Muscle of arm (tissue), 1 donor: ENCODE measurements at regions not wholly inside any gene's neighbourhood (a gene's known extent, or its start where the extent isn't known, plus 50 kb on each side); places are given as distances from the start of the nearest gene placed in this dataset.

Experiments used
- DNase-seq: peaks from one replicate; pipeline ENCODE4 v3.0.0-alpha.2; 2013

DNA sequence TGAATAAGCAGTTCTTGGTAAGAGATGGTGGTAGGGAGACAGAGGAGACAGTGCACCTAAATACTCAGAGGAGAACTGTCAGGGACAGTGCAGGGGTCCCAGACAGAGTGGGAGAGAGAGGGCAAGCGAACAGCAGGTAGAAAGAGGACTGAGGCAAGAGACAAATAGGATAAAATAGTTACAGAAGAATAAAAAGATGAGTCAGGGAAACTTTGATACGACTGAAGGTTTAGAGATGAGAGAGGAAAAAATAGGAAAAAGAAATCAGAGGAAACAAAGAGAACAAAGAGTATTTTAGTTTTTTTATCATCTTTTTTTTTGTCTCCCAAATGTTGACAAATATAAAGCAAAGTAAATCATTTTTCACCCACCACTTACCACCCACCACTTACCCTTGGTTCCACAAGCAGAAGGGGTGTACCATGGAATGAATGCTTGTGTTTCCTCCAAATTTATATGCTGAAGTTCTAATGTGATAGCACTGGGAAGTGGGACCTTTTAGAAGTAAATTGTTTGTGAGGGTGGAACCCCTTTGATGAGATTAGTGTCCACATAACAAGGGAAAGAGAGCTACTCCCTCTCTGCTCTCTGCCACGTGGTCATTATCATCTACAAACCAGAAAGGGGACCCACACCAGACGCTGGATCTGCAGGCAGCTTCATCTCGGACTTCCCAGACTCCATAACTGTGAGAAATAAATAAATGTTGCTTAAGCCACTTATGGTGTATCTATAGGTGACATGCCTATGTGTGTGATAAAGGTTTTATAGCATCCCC, 292.1 kb downstream of the BTG1 start:
- DNase-seq = no peak

DNA sequence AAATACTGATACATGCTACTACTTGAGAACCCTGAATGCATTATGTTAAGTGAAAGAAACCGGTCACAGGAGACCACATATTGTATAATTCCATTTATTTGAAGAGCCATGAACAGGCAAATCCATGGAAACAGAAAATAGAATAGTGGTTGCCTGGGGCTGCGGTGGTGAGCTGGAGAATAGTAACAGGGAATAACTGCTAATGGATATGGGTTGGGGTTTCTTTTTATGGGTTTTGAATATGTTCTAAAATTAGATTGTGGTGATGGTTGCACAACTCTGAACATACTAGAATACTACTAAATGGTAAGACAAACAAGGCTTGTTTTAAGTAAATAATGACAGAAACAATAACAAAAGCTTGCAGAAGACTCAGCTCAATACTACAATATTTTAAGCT, 293.0 kb downstream of the BTG1 start:
- no peak for DNase-seq

DNA sequence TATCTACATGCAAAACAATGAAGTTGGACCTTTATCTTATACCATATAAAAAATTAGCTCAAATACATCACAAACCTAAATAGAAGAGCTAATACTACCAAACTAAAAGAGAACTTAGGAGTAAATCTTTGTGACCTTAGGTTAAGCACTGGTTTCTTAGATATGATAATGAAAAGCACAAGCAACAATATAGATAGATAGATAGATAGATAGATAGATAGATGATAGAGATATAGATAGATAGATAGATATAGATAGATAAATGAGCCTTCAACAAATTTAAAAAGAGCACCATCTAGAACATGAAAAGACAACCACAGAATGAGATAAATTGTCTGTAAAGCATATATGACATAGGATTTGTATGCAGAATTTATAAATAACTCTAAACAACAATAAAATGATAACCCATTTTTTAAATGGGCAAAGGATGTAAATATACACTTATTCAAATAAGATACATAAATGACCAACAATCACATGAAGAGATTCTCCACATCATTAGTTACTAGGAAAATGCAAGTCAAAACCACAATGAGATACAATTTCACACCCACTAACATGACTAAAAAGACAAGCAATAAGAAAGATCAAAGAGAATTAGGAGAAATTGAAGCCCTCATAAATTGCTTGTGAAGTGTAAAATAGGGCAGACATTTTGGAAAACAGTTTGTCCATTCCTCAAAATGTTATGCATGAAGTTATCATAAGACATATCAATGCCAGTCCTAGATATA, 293.7 kb downstream of the BTG1 start:
- no peak for DNase-seq

DNA sequence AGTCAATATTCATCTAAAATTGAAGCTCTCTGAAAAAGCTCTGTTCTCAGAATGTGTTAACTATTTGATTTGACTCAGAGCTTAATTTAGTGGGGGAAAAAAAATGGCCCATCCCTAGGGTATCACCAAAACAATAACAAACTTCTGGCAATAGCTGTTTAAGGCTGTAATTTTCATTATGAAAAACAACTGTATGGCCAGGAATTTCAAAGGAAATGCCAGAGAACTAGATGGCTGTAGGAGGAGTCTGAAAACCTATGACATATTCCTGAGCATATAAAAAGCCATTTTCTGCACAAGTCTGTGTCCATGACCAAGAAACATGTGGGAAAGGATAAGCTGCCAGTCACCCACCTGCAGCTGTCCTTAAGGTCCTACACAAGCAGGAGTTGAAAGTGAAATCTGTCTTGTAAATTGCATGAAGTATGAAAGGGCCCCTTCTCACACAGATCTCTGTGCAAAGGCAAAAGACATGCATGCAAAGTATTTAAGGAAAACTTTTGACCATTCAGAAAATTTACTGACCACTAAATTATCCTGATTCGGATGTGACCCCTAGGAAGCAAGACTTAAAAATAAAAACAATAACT, 299.1 kb downstream of the BTG1 start:
- no peak for DNase-seq

DNA sequence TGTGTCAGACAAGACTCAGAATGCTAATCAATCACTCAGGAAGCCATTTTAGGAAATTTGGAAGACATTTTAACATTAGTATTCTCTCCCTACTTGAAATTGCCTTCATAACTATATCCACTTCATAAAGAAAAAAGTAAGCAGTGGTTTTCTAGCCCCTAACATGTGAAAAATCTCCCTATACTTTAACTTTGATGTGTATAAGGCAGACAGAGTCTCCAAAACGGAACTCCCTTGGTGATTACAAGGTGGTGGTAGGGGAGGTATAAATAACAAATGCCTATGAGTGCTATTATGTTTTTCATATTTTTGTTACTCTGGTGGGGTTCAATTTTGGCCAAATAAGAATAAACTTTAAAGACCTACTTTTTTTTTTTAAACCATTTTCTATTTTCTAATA, 300.3 kb downstream of the BTG1 start:
- DNase-seq = no peak

DNA sequence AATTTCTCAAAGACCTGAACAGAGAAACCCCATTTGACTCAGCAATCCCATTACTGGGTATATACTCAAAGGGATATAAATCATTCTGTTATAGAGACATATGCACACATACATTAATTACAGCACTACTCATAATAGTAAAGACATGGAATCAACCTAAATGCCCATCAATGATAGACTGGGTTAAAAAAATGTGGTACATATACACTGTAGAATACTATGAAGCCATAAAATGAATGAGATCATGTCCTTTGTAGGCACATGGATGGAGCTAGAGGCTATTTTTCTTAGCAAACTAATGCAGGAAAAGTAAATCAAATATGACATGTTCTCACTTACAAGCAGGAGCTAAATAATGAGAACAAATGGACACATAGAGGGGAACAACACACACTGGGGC, 303.8 kb downstream of the BTG1 start:
- no peak for DNase-seq

DNA sequence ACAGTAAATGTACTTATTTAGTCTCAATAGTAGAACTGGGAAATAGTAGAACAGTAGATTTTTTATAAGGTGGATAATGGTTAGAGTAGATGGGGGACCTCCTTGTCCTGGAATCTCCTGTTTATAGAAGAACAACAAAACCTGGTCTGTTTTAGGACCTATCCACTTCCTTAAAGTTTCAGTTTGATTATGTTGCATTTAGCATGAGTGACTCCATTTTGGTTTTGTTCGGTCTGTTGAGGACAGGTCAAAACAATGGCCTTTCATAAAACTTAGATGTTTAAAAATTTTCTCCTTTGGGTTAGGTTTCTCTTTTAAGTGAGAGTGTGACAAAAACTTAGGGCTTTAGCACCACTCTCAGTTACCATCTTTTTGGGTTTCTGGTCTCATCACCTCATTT, 308.9 kb downstream of the BTG1 start:
- no peak for DNase-seq

DNA sequence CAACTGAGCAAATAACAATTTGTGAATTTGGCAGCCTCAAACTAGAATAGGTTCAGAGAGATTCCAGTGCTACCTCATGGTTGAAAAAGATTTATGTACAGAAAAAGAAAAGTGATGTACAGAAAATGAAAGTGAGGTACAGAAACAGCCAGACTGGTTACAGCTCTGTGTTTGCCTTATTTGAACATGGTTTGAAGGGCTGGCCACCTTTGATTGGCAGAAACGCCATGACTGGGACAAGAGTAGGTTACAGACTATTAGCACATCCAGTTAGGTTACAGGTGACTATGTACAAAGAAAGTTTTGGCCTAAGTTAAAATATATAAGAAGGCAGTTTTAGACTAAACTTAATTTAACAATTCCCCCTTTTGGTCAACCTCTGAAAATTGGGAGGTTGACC, 309.4 kb downstream of the BTG1 start:
- no peak for DNase-seq

DNA sequence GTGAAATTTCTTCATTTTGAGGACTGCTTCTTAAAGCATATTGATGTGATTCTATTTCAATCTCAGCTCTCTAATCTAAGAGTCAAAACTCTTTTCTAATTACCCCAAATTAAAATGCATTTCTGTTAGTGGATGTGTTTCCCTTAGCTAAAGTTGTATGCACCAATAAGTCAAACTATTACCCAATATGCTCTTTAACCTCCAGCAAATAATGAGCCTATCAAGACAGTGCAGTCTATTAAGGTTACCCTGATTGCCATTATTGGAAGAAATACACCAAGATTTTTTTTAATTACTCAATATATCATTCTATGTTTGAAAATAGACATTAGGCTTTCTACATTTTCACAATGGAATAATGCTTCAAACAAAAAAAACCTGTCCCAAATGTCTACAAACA, 310.0 kb downstream of the BTG1 start:
- DNase-seq = no peak

DNA sequence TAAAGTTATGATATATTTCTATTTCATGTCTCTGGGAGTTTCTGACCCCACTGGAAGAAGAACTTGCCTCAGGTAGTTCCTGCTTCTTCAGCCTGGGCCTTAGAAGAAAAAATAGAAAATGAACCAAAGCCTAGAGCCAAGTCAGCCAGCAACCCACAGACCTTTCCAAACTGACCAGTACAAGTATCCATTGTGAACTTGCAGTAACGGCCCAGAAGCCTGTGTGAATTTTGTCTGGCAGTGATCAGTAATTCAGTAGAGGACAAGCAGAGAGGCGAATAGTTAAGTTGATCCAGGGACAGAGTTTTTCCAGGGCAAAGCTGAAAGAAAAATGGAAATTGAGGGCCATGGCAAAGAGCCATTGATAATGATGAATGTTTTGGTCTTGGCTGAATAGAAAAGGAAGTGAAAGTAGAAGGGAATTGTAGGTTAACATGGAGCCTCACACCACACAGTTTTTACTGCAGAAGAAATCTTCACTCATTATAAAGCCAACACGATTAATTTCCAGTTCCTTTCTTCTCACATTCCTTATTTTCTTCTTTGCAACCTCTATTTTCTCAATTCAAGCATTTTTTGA, 311.8 kb downstream of the BTG1 start:
- DNase-seq = no peak

DNA sequence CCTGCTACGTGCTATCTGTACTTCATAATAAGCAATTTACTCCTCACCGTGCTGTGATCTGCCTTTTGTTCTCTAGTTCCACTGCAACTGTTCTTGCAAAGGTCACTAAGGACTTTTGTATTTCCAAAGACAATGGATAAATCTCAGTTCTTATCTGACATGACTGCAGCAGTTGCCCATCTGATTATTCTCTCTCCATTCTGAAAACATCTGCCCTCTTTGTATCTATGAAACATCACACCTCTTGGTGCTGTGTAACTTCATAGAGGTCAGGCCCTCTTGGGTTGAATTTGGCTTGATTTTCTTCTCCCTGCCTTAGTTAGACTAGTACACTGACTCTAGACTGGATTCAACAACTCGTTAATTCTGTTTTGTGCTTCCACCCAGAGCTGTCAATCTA, 319.6 kb downstream of the BTG1 start:
- DNase-seq = no peak

DNA sequence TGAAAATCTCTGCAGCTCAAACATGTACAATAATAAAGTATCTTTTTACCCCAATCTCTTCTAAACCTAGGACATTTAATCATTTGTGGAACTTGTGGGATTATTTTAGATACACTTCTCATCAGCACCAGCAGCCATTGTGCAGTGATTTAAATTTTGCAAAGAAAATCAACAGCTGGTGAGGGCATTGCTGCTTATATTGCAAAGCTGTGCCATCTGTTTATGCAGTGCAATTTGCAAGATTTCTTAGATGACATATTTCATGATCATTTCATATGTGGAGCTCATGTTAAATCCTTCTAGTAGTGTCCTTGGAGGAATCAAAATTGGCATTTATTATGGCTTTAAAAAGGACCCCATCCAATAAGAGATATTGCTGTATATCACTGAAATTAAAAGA, 320.7 kb downstream of the BTG1 start:
- DNase-seq = no peak

DNA sequence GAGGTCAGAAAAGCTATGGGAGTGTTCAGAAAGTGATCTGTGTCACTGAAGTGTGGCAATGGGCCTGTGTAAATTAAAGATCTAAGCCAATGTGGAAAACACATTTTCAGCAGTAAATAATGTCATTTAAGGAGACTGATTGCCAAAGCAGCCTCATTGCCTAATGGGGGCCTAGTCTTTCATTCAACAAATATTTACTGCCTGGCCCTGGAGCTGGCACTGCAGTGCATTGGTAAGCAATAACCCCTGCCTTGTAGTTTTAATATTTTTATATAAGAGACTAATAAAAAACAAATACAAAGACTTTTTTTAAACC, 326.6 kb downstream of the BTG1 start:
- no peak for DNase-seq

DNA sequence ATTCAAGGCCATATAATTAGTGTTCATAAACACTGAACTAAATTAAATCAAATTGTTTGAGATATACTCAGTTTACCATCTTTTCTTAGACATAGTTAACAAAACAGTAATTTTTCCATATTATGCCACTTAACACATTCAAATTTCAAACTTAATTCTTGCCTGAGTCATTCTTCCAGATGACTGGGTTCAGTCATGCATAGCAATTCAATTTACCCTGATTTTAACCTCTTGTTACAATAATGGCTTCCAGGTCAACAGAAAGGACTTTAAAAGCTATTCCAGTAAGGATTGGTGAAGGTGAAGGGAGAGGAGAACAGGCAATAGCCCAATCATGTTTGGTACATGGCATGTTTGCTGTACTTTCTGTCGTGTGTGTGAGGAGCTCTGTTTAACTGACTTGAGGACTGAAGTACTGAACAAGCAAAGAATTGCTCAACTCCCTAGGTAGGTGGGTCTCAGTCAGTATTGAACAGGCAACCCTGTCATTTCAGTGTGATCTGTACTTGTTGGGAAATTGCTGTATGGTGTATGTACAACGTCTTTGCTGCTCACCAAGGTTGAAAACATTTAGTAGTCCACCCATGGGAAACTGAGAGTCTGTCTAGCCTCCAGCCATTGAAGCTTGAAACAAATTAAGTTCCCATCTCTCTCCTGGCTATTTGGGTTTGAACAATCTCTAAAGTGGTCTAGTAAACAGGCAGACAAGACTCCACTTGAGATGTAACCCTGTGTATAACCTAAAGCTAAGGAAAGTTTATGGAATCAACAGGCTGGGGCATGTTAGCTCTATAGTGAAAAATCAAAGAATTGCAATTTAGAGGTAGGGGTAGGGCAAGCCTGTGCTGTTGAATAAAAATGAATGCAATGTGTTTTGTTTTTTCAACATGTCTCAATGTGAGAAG, 327.2 kb downstream of the BTG1 start:
- no peak for DNase-seq

DNA sequence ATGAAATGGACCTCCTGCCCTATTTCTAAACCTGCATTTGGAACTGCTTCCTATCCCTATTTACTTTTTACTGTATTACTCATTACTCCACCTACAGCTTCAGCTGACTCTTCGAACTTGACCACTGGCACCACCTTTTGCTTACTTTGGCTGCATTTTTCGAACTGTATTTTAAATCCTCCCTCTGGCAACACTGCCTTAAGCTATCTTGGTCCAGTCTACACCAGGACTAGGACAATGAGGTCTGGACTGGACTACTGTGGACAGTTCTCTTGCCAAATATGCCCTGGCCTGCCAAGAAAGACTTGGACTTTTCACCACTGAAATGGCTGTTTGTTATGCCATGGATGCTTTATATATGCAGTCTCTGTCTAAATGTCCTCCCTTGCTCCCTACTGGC, 328.1 kb downstream of the BTG1 start:
- DNase-seq = no peak

DNA sequence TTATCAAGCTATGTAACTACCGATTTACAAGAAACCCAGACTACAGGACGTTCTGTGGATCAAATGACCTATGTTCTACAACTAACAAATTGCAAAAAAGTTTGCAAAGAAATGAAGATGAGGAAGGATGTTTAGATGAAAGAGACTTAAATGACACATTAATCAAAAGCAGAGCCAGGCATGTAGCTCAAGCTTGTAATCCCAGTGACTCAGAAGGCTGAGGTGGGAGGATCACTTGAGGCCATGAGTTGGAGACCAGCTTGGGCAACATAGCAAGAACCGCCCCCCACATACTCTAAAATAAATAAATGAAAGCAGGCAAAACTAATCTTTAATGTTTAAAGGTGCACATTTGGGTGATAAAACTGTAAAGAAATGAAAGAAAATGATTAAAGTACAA, 331.9 kb downstream of the BTG1 start:
- DNase-seq = no peak

DNA sequence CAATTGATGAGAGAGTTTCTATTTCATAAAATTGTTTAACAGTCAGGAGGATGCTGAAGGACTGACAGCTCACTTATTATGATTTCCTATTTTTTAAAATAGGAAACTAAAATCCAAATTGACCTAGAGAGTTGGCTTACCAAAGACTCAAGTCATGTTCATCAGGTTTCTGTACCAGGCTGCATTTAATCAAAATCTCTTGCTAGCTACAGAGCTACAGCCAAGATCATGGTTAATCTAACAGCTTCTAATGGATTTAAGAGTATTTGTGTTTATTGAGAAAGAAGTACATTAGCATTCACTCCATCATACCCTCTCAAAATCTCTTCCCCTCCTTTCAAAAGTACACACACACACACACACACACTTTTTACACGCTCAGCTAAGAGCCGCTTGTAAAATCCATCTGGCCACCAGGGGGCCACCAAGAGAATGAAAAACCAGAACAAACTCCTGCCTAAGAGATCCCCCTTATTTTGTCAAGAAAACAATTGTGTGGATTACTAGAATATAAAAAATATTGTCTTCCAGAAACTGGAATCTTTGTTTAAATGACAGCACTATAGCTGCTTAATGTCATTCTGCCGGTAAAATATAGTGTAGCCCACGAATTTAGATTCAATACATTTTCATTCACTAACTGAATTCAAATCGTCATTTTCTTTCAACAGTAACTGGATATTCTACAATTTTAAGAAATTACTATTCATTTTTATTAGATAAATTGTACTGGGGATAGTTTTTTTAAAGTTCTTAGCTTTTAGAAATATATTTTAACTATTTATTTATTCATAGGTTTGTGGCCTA, 334.0 kb downstream of the BTG1 start:
- peak; percentile 66 for DNase-seq

DNA sequence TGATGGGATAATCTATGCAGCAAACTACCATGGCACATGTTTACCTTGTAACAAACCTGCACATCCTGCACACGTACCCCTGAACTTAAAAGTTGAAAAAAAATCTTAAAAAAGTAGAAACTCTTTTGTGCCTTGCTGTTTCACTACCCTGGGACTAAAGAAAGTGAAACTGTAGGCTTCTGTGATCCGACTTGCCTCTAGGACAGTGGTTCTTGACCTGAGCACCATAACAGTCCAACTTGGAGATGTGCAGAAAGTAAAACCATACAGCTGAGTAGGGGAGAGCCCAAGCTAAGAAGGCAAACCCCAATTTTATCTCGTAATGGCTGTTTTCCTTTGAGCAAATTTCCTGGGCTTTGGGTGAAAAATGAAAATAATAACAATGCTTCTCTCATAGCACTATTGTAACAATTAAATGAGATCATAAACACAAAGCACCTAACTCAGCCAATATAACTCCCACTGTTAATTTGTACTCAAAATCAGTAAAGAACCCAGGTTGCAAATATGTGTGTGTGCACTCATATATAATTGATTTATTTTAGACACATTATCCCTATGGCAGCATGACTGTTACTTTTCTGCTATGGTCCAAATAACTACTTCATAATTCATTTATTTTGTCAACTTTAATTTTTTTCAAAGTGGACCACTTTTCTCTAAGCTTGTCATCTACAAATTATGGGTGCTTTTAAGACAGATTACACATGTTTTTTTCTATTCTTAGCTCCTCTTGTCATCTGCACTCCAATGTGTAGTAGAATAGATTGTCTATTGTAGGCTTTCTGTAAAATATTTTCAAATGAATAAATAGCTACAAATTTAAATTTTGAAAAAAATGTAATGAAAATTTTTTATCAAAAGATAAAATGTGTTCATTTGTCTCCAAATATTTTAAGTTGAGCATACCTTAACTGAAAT, 334.9 kb downstream of the BTG1 start:
- no peak for DNase-seq

DNA sequence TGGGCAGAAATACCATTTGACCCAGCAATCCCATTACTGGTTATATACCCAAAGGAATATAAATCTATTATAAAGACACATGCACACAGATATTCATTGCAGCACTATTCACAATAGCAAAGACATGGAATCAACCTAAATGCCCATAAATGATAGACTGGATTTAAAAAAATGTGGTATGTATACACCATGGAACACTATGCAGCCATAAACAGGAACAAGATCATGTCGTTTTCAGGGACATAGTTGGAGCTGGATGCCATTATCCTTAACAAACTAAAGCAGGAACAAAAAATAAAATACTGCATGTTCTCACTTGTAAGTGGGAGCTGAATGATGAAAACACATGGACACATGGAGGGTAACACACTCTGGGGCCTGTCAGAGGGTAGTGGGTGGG, 335.6 kb downstream of the BTG1 start:
- no peak for DNase-seq

DNA sequence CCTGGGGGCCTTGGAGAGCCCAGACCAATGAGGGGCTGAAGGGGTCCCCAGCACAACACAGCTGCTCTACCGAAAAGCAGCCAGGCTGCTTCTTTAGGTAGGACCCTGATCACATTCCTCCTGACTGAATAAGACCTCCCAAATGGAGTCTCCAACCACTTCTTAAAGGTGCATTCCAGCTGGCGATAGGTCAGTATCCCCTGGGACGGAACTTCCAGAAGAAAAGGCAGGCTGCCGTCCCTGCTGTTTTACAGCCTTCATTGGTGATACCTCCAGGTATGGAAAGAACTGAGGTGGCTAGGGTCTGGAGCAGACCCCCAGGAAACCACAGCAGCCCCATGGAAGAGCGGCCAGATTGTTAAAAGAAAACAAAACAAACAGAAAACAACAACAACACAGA, 340.6 kb downstream of the BTG1 start:
- DNase-seq = no peak
